Panc1 (cell line): ENCODE measurements at regions not wholly inside any gene's neighbourhood (a gene's known extent, or its start where the extent isn't known, plus 50 kb on each side); places are given as distances from the start of the nearest gene placed in this dataset.

Source experiments
- CTCF ChIP-seq: fragments of 450-650 bp; IDR thresholded peaks from 2 replicates; pipeline ENCODE4 v1.5.1; 2017; ENCODE audit warnings: mild to moderate bottlenecking
- POLR2AphosphoS5 ChIP-seq: IDR thresholded peaks from 2 replicates; pipeline ENCODE4 v1.6.1; 2012; ENCODE audit warnings: mild to moderate bottlenecking, low read depth, low read length, moderate library complexity
- TF ChIP-seq, protein P1 (sequence below), 2 experiments: IDR thresholded peaks; 2 replicates each; pipeline ENCODE4 v1.6.1; 2011 to 2012; ENCODE audit warnings: low read depth in 2 of 2, control low read depth in 1 of 2, low read length in 1 of 2, mild to moderate bottlenecking in 1 of 2, moderate library complexity in 1 of 2; ENCODE audit not compliant: insufficient read depth in 1 of 2

DNA sequence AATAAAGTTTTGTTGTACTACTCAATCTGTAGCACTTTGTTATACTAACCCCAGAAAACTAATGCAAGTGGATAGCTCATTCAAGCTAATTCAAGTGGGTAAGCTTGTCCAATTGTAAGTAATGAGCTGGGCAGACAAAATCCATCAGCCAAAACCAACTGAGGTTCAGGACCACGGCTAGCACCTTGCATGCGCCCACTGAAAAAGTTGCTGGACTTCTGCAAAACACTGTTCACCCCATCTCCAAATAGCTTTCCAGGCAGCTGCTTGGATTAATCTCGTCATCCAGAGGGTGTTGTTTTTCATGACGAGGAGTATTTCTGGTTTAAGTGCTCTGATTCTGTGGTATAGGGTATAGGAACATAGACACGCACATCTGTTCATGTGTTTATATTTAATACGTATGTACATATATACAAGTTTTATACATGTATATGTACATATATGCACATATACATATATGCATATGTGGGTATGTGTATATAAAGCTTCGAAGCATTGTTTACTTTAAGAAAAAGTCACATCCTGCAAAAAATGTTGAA is 307.5 kb downstream of the GALR1 start:
- TF ChIP-seq, protein P1, sequence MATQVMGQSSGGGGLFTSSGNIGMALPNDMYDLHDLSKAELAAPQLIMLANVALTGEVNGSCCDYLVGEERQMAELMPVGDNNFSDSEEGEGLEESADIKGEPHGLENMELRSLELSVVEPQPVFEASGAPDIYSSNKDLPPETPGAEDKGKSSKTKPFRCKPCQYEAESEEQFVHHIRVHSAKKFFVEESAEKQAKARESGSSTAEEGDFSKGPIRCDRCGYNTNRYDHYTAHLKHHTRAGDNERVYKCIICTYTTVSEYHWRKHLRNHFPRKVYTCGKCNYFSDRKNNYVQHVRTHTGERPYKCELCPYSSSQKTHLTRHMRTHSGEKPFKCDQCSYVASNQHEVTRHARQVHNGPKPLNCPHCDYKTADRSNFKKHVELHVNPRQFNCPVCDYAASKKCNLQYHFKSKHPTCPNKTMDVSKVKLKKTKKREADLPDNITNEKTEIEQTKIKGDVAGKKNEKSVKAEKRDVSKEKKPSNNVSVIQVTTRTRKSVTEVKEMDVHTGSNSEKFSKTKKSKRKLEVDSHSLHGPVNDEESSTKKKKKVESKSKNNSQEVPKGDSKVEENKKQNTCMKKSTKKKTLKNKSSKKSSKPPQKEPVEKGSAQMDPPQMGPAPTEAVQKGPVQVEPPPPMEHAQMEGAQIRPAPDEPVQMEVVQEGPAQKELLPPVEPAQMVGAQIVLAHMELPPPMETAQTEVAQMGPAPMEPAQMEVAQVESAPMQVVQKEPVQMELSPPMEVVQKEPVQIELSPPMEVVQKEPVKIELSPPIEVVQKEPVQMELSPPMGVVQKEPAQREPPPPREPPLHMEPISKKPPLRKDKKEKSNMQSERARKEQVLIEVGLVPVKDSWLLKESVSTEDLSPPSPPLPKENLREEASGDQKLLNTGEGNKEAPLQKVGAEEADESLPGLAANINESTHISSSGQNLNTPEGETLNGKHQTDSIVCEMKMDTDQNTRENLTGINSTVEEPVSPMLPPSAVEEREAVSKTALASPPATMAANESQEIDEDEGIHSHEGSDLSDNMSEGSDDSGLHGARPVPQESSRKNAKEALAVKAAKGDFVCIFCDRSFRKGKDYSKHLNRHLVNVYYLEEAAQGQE (IDR thresholded peaks at IDR 0.05; ENCODE audit: insufficient read depth in 1 of 2, low read depth in 2 of 2, low read length in 1 of 2) = peak; percentile 88 to 91
- TF ChIP-seq CTCF (no peak), POLR2AphosphoS5 (no peak)
